ENCODE measurements at regions not wholly inside any gene's neighbourhood (a gene's known extent, or its start where the extent isn't known, plus 50 kb on each side); places are given as distances from the start of the nearest gene placed in this dataset.

- no CpG with 5 or more reads among the region's 9 CpGs for WGBS (ENCODE audit: extremely low coverage, insufficient read length, low lambda C conversion rate)
- H2AFZ ChIP-seq (ENCODE audit: low read length), result no peak overlapping the region
- no peaks in the 10 kb centered on the region for H3K27me3 ChIP-seq (ENCODE audit: insufficient read depth, low read length)
These were observed 122.2 kb downstream of the ANKRD60 start for GRCh38 chr20:58106143-58106750.

More at GRCh38 chr20:58106143-58106750, 122.2 kb downstream of the ANKRD60 start:
- H3K14ac ChIP-seq (ENCODE audit: insufficient read depth, low read length), result no peak overlapping the region
- no peak overlapping the region for H3T11ph ChIP-seq (ENCODE audit: low read length)
- no peaks in the 10 kb centered on the region for H3K79me1 ChIP-seq (ENCODE audit: insufficient read depth, low read depth, low read length, poor library complexity, severe bottlenecking)
- Mint-ChIP-seq H3K9me3 (peaks cover 0 to 4% of the 10 kb centered on the region in 2 experiments; a peak in 2 of 5 replicates), H3K27ac (no peak overlapping the region), H3K4me3 (no peak overlapping the region), H3K36me3 (ENCODE audit: insufficient read depth in 1 of 3, low read depth in 3 of 3) (no peaks in the 10 kb centered on the region; a peak in 2 of 7 replicates), H3K27me3 (ENCODE audit: low read depth) (peaks cover 17% of the 10 kb centered on the region), H3K4me1 (peaks cover 4 to 11% of the 10 kb centered on the region in 2 experiments; a peak in 3 of 4 replicates)
- no peak overlapping the region for H3K9ac ChIP-seq (ENCODE audit: extremely low read depth, insufficient read length, low read length)
- no peak overlapping the region for H2AK5ac ChIP-seq (ENCODE audit: insufficient read length, low read length)
- no peaks in the 10 kb centered on the region for H3K9me3 ChIP-seq (ENCODE audit: control insufficient read depth, low read depth, low read length)
- H3K4me2 ChIP-seq (ENCODE audit: insufficient read depth, insufficient read length, low read length), result no peak overlapping the region
- no peak overlapping the region for H2BK120ac ChIP-seq (ENCODE audit: low read depth, low read length, poor library complexity, severe bottlenecking)
- H2BK12ac ChIP-seq (ENCODE audit: insufficient read length, low read depth, low read length), result no peak overlapping the region
- no peak overlapping the region for H3K18ac ChIP-seq (ENCODE audit: insufficient read length, low read depth, low read length)
- H2BK20ac ChIP-seq (ENCODE audit: low read depth, low read length, poor library complexity, severe bottlenecking), result no peak overlapping the region
- no peak overlapping the region for H3K4ac ChIP-seq (ENCODE audit: low read depth, low read length)
- no peaks in the 10 kb centered on the region for H4K20me1 ChIP-seq (ENCODE audit: control insufficient read depth, insufficient read depth, insufficient read length)
- H3K23me2 ChIP-seq (ENCODE audit: insufficient read length, low read depth, low read length, poor library complexity, severe bottlenecking), result no peaks in the 10 kb centered on the region
- H4K91ac ChIP-seq (ENCODE audit: insufficient read length, low read depth, low read length), result no peak overlapping the region
- H4K8ac ChIP-seq (replicated peaks; ENCODE audit: insufficient read length, low read depth, low read length), result no peak overlapping the region
- H3K23ac ChIP-seq (ENCODE audit: insufficient read length, low read depth, low read length), result no peak overlapping the region
- no peaks in the 10 kb centered on the region for H3K4me1 ChIP-seq (ENCODE audit: insufficient read depth, low read length)
- no peak overlapping the region for H2BK5ac ChIP-seq (ENCODE audit: insufficient read length, low read length)
- no peak for TF ChIP-seq CTCF (conservative IDR thresholded peaks at IDR 0.05)
- H3K79me2 ChIP-seq (ENCODE audit: insufficient read depth, low read length), result no peaks in the 10 kb centered on the region
- no peak overlapping the region for H4K5ac ChIP-seq (ENCODE audit: insufficient read length, low read depth, low read length)
- H3K56ac ChIP-seq (ENCODE audit: insufficient read length, low read depth, low read length), result no peak overlapping the region
- DNase-seq, result no peak
- no peak overlapping the region for H3K27ac ChIP-seq (ENCODE audit: insufficient read length, low read depth, low read length)
- no peak overlapping the region for H2BK15ac ChIP-seq (ENCODE audit: low read depth, low read length)
